ENCODE measurements at regions not wholly inside any gene's neighbourhood (a gene's known extent, or its start where the extent isn't known, plus 50 kb on each side); places are given as distances from the start of the nearest gene placed in this dataset.
"Not testable (repeated sequence)": the region's sequence is repeated elsewhere in the genome, so short reads cannot be mapped to it uniquely, and the experiment has no call there.

DNA sequence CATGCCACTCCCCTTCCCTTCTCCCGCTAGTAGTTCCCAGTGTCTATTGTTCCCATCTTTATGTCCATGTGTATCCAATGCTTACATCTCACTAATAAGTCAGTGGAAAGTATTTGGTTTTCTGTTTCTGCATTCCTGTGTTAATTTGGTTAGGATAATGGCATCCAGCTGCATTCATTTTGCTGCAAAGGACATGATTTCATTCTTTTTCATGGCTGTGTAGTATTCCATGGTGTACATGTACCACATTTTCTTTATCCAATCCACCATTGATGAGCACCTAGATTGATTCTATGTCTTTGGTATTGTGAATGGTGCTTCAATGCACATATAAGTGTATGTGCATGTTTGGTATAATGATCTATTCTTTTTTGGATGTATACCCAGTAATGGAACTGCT lies 502.5 kb upstream of the MAP2 start:
- H2AK5ac ChIP-seq (ENCODE audit: low read depth, low read length); H2BK15ac ChIP-seq (ENCODE audit: low read length); H3K36me3 ChIP-seq (ENCODE audit: control insufficient read depth in 2 of 4, insufficient read depth in 4 of 4, low read length in 3 of 4); DNase-seq (ENCODE audit: low read depth in 1 of 2, low spot score in 2 of 2); H3K18ac ChIP-seq (ENCODE audit: extremely low read depth, low read length); H3K79me1 ChIP-seq (ENCODE audit: low read depth, low read length); POLR2A ChIA-PET (ENCODE audit: partially characterized antibody); H2BK120ac ChIP-seq (replicated peaks; ENCODE audit: low read depth, low read length); H4K20me1 ChIP-seq (replicated peaks in 1 of 2; ENCODE audit: control insufficient read depth in 1 of 2, insufficient read depth in 2 of 2, low read length in 2 of 2); H2AFZ ChIP-seq (ENCODE audit: low read length); H2BK12ac ChIP-seq (ENCODE audit: low read depth, low read length); H4K91ac ChIP-seq (replicated peaks; ENCODE audit: insufficient read length, low read length); H3K56ac ChIP-seq (replicated peaks; ENCODE audit: insufficient read length, low read depth, low read length); H2BK20ac ChIP-seq (ENCODE audit: low read length); H3K27ac ChIP-seq (ENCODE audit: low read depth, low read length); H3K4me1 ChIP-seq (replicated peaks in 1 of 4; ENCODE audit: control insufficient read depth in 3 of 4, insufficient read depth in 4 of 4, low read length in 3 of 4); FAIRE-seq; H3K9me3 ChIP-seq (ENCODE audit: insufficient read depth in 2 of 2, low read depth in 1 of 2, low read length in 1 of 2); H3K23ac ChIP-seq (ENCODE audit: insufficient read length); H3K14ac ChIP-seq (ENCODE audit: insufficient read length); H2BK5ac ChIP-seq (ENCODE audit: low read depth, low read length); H3K23me2 ChIP-seq (ENCODE audit: low read depth, low read length); H4K8ac ChIP-seq (ENCODE audit: extremely low read depth, insufficient read depth, low read length); H3K4ac ChIP-seq (replicated peaks; ENCODE audit: insufficient read length, low read depth, low read length); H3K27me3 ChIP-seq (replicated peaks in 1 of 4; ENCODE audit: control insufficient read depth in 3 of 4, extremely low read depth in 1 of 4, insufficient read depth in 3 of 4, low read length in 3 of 4); H4K5ac ChIP-seq (ENCODE audit: insufficient read length, low read depth, low read length); H3K4me2 ChIP-seq (ENCODE audit: insufficient read depth in 1 of 2, low read depth in 2 of 2, low read length in 2 of 2); H3K79me2 ChIP-seq (ENCODE audit: control insufficient read depth in 1 of 2, insufficient read depth in 2 of 2, low read length in 2 of 2); CTCF ChIA-PET (ENCODE audit: partially characterized antibody); H3K4me3 ChIP-seq (ENCODE audit: extremely low read depth in 1 of 4, insufficient read depth in 2 of 4, low read depth in 3 of 4, low read length in 4 of 4); H3K9ac ChIP-seq (replicated peaks in 1 of 4; ENCODE audit: extremely low read depth in 1 of 4, low read depth in 3 of 4, low read length in 3 of 4): not testable (repeated sequence)
- peak; percentile 62; the same call in 1 of the 2 replicates for TF ChIP-seq KDM1A (IDR thresholded peaks at IDR 0.05; ENCODE audit: borderline replicate concordance, low read length)
- 83% methylated on average over 1 of the region's 1 CpG; no CpG with 5 or more reads in 1 of the 2 experiments for WGBS, 2 experiments (ENCODE audit: extremely low coverage in 1 of 2, insufficient coverage in 1 of 2, insufficient read length in 1 of 2, insufficient replicate concordance in 2 of 2, low coverage in 1 of 2, low lambda C conversion rate in 2 of 2, missing lambda C conversion rate in 1 of 2)
